ENCODE measurements at regions not wholly inside any gene's neighbourhood (a gene's known extent, or its start where the extent isn't known, plus 50 kb on each side); places are given as distances from the start of the nearest gene placed in this dataset.

- intact Hi-C loops (cut with micrococcal nuclease), result no loop called here
- TF ChIP-seq CTCF (IDR thresholded peaks at IDR 0.05), result no peak
- 100% methylated on average over 3 of the region's 4 CpGs for WGBS (ENCODE audit: insufficient coverage)
- Histone ChIP-seq H3K4me3 (replicated peaks in 1 of 3; ENCODE audit: low read depth in 2 of 3, low read length in 3 of 3) (no peak overlapping the region), H3K27me3 (ENCODE audit: control insufficient read depth in 2 of 2, insufficient read depth in 2 of 2, low read length in 2 of 2) (no peaks in the 10 kb centered on the region), H3K4me2 (replicated peaks; ENCODE audit: extremely low read depth, low read length, poor library complexity, severe bottlenecking) (no peak overlapping the region), H3K27ac (ENCODE audit: low read depth in 1 of 2, low read length in 2 of 2) (no peak overlapping the region), H4K20me1 (ENCODE audit: insufficient read depth, low read length) (no peaks in the 10 kb centered on the region), H3K79me2 (ENCODE audit: insufficient read depth, low read length) (no peaks in the 10 kb centered on the region), H3K36me3 (replicated peaks in 1 of 2; ENCODE audit: control insufficient read depth in 1 of 2, insufficient read depth in 2 of 2, low read length in 2 of 2) (no peaks in the 10 kb centered on the region), H3K9me3 (replicated peaks in 1 of 2; ENCODE audit: control insufficient read depth in 1 of 2, insufficient read depth in 1 of 2, low read length in 2 of 2) (no peaks in the 10 kb centered on the region), H2AFZ (ENCODE audit: insufficient read depth, low read depth, low read length, poor library complexity, severe bottlenecking) (no peak overlapping the region), H3K4me1 (ENCODE audit: control insufficient read depth in 1 of 2, insufficient read depth in 2 of 2, low read length in 2 of 2) (no peaks in the 10 kb centered on the region), H3K9ac (ENCODE audit: insufficient read depth, low read length, poor library complexity, severe bottlenecking) (no peak overlapping the region)
- no peaks in the 10 kb centered on the region for H3K36me3 Mint-ChIP-seq
- H3K9me3 Mint-ChIP-seq, result peaks cover 0 to 4% (median 0%) of the 10 kb centered on the region in 7 donors
- H3K27me3 Mint-ChIP-seq (ENCODE audit: low read depth in 3 of 3), result peaks cover 0 to 4% (median 0%) of the 10 kb centered on the region in 3 donors
- no peak for DNase-seq
- H3K27ac Mint-ChIP-seq, result no peak overlapping the region
- no peaks in the 10 kb centered on the region for H3K4me1 Mint-ChIP-seq
- H3K4me3 Mint-ChIP-seq, result no peak overlapping the region
These were observed 409.3 kb downstream of the AGTPBP1 start for GRCh38 chr9:85332487-85332886.

- no peak overlapping the region for H3K27ac Mint-ChIP-seq
- H3K79me2 ChIP-seq (ENCODE audit: insufficient read depth, low read length), result no peaks in the 10 kb centered on the region
- H3K4me3 ChIP-seq (replicated peaks in 1 of 3; ENCODE audit: low read depth in 2 of 3, low read length in 3 of 3), result no peak overlapping the region
- peaks cover 0 to 4% (median 2%) of the 10 kb centered on the region in 7 donors for H3K9me3 Mint-ChIP-seq
- no peaks in the 10 kb centered on the region for H3K9me3 ChIP-seq (replicated peaks in 1 of 2; ENCODE audit: control insufficient read depth in 1 of 2, insufficient read depth in 1 of 2, low read length in 2 of 2)
- no peaks in the 10 kb centered on the region for H3K4me1 Mint-ChIP-seq
- intact Hi-C loops (cut with micrococcal nuclease), result no loop called here
- no peak overlapping the region for H2AFZ ChIP-seq (ENCODE audit: insufficient read depth, low read depth, low read length, poor library complexity, severe bottlenecking)
- no peaks in the 10 kb centered on the region for H4K20me1 ChIP-seq (ENCODE audit: insufficient read depth, low read length)
- WGBS (ENCODE audit: insufficient coverage), result no CpG with 5 or more reads among the region's 1 CpG
- TF ChIP-seq CTCF (IDR thresholded peaks at IDR 0.05), result no peak
- no peaks in the 10 kb centered on the region for H3K36me3 ChIP-seq (replicated peaks in 1 of 2; ENCODE audit: control insufficient read depth in 1 of 2, insufficient read depth in 2 of 2, low read length in 2 of 2)
- H3K4me1 ChIP-seq (ENCODE audit: control insufficient read depth in 1 of 2, insufficient read depth in 2 of 2, low read length in 2 of 2), result no peaks in the 10 kb centered on the region
- no peak overlapping the region for H3K4me2 ChIP-seq (replicated peaks; ENCODE audit: extremely low read depth, low read length, poor library complexity, severe bottlenecking)
- no peak overlapping the region for H3K4me3 Mint-ChIP-seq
- H3K27me3 ChIP-seq (ENCODE audit: control insufficient read depth in 2 of 2, insufficient read depth in 2 of 2, low read length in 2 of 2), result no peaks in the 10 kb centered on the region
- DNase-seq, result no peak
- H3K27me3 Mint-ChIP-seq (ENCODE audit: low read depth in 3 of 3), result peaks cover 0 to 4% (median 0%) of the 10 kb centered on the region in 3 donors
- no peak overlapping the region for H3K27ac ChIP-seq (ENCODE audit: low read depth in 1 of 2, low read length in 2 of 2)
- H3K36me3 Mint-ChIP-seq, result no peaks in the 10 kb centered on the region
- H3K9ac ChIP-seq (ENCODE audit: insufficient read depth, low read length, poor library complexity, severe bottlenecking), result no peak overlapping the region
These were observed 410.1 kb downstream of the AGTPBP1 start for GRCh38 chr9:85331626-85332025.

All from CD14-positive monocyte (primary cell).